ENCODE measurements at regions not wholly inside any gene's neighbourhood (a gene's known extent, or its start where the extent isn't known, plus 50 kb on each side); places are given as distances from the start of the nearest gene placed in this dataset.

DNA sequence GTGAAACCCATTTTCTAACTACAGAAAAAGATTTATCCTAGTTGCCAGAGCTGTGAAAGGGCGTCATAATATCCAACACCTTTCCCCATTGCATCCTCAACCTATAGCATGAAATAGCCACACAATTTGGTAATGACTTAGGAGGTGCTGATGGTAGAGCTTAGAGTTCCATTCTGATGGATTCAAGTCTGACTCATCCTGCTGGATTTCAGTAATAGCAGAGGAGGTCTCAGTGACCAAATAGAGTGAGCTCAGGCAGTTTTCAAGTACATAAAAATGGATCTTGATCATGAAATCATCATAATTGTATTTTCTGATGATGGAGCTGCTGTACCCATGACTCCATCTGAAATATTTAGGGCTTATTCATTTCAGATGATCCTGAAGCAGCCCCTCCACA, 270.7 kb upstream of the KLHL29 start:
- in situ Hi-C loops (cut with HindIII; ENCODE audit: low pct_unique_long_range_greater_than_20kb, low sequenced_read_pairs), result no loop called here
- DNase-seq (ENCODE audit: low read depth in 1 of 2, low spot score in 1 of 2), result no peak
- TF ChIP-seq JUND (IDR thresholded peaks at IDR 0.05; ENCODE audit: low read depth), result no peak

DNA sequence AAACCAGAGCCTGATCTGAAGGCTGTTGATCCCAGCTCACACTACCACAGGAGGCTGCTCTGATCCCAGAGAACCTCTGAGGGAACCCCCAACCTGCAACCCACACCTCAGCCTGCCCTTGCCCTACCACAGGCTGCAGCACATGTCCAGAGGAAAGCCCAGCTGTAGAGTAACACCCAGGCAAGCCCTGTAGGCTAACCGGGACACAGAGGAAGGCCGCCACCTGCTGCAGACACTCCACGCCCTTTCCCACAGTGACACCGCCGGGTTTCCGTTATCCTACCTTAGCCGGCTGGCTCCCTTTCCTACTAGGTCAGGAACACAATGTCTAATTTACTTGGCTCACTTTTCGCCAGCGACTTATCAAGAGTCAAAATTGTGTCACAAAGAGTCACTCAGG, 266.7 kb upstream of the KLHL29 start:
- no peak for DNase-seq (ENCODE audit: low read depth in 1 of 2, low spot score in 1 of 2)
- in situ Hi-C loops (cut with HindIII; ENCODE audit: low pct_unique_long_range_greater_than_20kb, low sequenced_read_pairs), result no loop called here

GRCh38 chr2:23118894-23119293, 266.1 kb upstream of the KLHL29 start:
- in situ Hi-C loops (cut with HindIII; ENCODE audit: low pct_unique_long_range_greater_than_20kb, low sequenced_read_pairs), result no loop called here
- DNase-seq (ENCODE audit: low read depth in 1 of 2, low spot score in 1 of 2), result no peak
- TF ChIP-seq JUND (IDR thresholded peaks at IDR 0.05; ENCODE audit: low read depth), result no peak

More for the DNA sequence above, 266.7 kb upstream of the KLHL29 start:
- no peak for TF ChIP-seq JUND (IDR thresholded peaks at IDR 0.05; ENCODE audit: low read depth)

- in situ Hi-C loops (cut with HindIII; ENCODE audit: low pct_unique_long_range_greater_than_20kb, low sequenced_read_pairs), result no loop called here
- no peak for DNase-seq (ENCODE audit: low read depth in 1 of 2, low spot score in 1 of 2)
- TF ChIP-seq JUND (IDR thresholded peaks at IDR 0.05; ENCODE audit: low read depth), result no peak
Measured at GRCh38 chr2:23120161-23120560, 264.8 kb upstream of the KLHL29 start.

DNA sequence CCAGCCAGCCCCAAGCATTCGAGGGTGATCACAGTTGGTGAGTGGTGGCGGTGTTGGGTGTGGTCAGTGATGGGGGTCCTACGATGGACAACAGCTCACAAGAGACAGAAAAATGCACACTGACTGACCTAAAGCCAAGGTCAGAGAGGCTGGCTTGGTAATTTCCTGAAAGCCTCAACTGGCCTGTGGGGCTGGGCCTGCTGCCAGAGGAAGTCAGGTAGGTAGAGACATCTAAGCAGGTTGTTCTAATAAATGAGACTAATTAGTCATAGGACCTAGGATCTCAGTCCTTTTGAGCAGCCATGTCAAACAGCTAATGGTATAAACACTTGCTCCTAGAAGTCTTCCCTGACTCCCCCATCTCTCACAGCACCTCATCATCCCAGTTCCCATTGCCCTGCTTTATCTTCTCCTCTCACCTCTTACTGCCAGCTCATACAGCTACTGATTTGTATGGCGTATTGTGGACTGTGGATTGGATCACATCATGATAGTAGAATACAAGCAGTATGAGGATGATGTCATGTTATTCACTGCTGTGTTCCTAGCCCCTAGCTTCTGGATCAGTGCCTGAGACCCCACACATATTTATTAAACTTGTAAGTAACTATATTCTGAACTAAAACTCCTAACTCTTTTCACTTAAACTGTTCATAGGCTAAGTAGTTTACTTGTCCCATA, 262.9 kb upstream of the KLHL29 start:
- no peak for TF ChIP-seq JUND (IDR thresholded peaks at IDR 0.05; ENCODE audit: low read depth)
- DNase-seq (ENCODE audit: low read depth in 1 of 2, low spot score in 1 of 2), result no peak
- in situ Hi-C loops (cut with HindIII; ENCODE audit: low pct_unique_long_range_greater_than_20kb, low sequenced_read_pairs), result no loop called here

GRCh38 chr2:23122681-23123215, 262.2 kb upstream of the KLHL29 start:
- TF ChIP-seq JUND (IDR thresholded peaks at IDR 0.05; ENCODE audit: low read depth), result no peak
- in situ Hi-C loops (cut with HindIII; ENCODE audit: low pct_unique_long_range_greater_than_20kb, low sequenced_read_pairs), result no loop called here
- DNase-seq (ENCODE audit: low read depth in 1 of 2, low spot score in 1 of 2), result no peak

DNA sequence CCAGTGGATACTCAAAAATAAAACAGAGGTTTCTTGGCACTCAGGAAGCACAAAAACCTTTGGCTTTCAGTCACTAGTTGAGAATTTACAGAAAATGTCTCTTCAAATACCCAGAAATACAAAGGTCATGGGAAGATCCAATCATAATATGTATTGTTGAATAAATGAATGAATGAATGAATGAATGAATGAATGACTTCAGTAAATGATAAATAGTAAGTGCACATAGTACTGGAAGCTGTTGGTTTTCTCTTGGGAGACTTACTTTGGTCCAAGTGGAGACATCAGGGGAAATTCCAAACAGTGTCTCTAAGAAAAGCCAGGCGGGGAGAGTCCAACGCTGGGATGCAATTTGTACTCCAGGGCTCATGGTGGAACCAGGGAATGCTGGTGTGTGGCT, 261.3 kb upstream of the KLHL29 start:
- TF ChIP-seq JUND (IDR thresholded peaks at IDR 0.05; ENCODE audit: low read depth), result no peak
- no peak for DNase-seq (ENCODE audit: low read depth in 1 of 2, low spot score in 1 of 2)
- in situ Hi-C loops (cut with HindIII; ENCODE audit: low pct_unique_long_range_greater_than_20kb, low sequenced_read_pairs), result no loop called here

- no peak for TF ChIP-seq JUND (IDR thresholded peaks at IDR 0.05; ENCODE audit: low read depth)
- DNase-seq (ENCODE audit: low read depth in 1 of 2, low spot score in 1 of 2), result no peak
- in situ Hi-C loops (cut with HindIII; ENCODE audit: low pct_unique_long_range_greater_than_20kb, low sequenced_read_pairs), result no loop called here
Measured at GRCh38 chr2:23124214-23124750, 260.7 kb upstream of the KLHL29 start.

DNA sequence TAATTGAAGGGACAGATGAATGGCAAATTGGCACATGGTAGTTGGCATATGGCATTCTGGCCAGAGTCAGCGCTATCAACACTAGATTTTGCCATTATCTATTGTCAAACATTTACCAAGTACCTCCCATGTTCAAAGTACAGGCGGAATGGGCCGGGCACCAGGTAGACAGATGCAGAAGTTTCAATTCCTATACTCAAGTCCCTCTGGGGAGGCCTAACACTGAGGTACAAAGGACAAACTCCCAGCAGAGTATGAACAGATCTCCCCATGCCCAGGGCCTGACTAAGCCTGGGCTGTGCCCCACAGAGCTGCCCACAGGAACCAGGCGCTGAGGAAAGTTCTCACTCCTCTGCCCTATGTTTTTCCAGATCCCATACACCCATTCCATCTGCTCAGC, 257.5 kb upstream of the KLHL29 start:
- no peak for TF ChIP-seq JUND (IDR thresholded peaks at IDR 0.05; ENCODE audit: low read depth)
- no peak for DNase-seq (ENCODE audit: low read depth in 1 of 2, low spot score in 1 of 2)
- in situ Hi-C loops (cut with HindIII; ENCODE audit: low pct_unique_long_range_greater_than_20kb, low sequenced_read_pairs), result no loop called here

DNA sequence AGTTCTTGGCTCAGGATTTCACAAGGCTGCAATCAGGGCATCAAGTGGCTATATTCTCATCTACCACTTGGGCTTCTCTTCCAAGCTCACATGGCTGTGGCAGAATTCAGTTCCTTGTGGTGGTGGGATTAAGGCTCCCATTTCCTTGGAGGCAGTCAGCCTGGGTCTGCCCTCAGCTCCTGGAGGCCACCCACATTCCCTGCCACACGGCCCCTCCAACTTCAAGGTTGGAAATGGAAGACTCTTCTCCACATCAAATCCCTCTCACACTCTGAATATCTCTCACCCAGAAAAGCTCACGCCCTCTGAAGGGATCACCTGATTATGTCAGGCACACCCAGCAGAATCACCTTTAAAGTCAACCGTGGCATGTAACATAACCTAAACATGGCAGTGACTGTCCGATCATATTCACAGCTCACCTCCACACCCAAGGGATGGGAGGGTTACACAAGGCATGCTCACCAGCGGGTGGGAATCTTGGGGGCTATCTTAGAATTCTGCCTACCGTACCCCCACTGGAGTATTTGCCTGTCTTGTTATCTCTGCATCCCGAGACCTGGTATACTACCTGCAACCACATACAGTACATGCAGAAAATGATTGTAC, 256.2 kb upstream of the KLHL29 start:
- in situ Hi-C loops (cut with HindIII; ENCODE audit: low pct_unique_long_range_greater_than_20kb, low sequenced_read_pairs), result no loop called here
- no peak for TF ChIP-seq JUND (IDR thresholded peaks at IDR 0.05; ENCODE audit: low read depth)
- no peak for DNase-seq (ENCODE audit: low read depth in 1 of 2, low spot score in 1 of 2)

DNA sequence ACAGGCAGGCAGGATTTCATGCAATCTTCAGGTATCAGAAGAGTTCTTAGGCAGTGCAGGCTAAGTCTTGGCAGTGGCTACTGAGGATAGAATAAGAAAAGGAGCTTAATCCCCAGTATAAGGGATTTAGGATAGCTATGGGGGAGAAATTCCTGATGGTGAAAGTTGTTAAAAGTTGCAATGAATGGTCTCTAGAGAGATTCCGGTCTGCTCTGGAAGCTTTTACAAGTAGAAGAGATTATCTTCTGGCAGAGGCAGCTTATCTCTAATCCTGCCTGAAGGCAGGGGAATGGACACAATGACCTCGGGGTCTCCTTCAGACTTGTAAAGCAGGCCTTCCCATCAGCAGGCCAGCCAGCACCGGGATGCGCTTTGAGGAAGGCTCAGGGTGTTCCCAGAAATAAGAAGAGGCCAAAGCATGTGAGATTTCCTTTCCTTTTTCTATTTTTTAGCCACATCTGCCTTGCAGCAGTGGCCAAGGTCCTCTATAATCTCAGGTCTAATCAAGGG, 253.9 kb upstream of the KLHL29 start:
- DNase-seq (ENCODE audit: low read depth in 1 of 2, low spot score in 1 of 2), result no peak
- TF ChIP-seq JUND (IDR thresholded peaks at IDR 0.05; ENCODE audit: low read depth), result no peak
- in situ Hi-C loops (cut with HindIII; ENCODE audit: low pct_unique_long_range_greater_than_20kb, low sequenced_read_pairs), result no loop called here

- no peak for TF ChIP-seq JUND (IDR thresholded peaks at IDR 0.05; ENCODE audit: low read depth)
- no peak for DNase-seq (ENCODE audit: low read depth in 1 of 2, low spot score in 1 of 2)
- in situ Hi-C loops (cut with HindIII; ENCODE audit: low pct_unique_long_range_greater_than_20kb, low sequenced_read_pairs), result no loop called here
Measured at GRCh38 chr2:23132000-23132399, 253.0 kb upstream of the KLHL29 start.
